ENCODE measurements at regions not wholly inside any gene's neighbourhood (a gene's known extent, or its start where the extent isn't known, plus 50 kb on each side); places are given as distances from the start of the nearest gene placed in this dataset.
"Not testable (repeated sequence)": the region's sequence is repeated elsewhere in the genome, so short reads cannot be mapped to it uniquely, and the experiment has no call there.

GRCh38 chr3:195989921-195990840, 81.8 kb upstream of the TNK2 start:
- FAIRE-seq, H3K9me3 ChIP-seq, POLR2A ChIA-PET, CTCF ChIA-PET, H3K4me1 ChIP-seq: not testable (repeated sequence)
- DNase-seq (ENCODE audit: low read depth in 1 of 2, low spot score in 1 of 2) (peak in 1 of 2 experiments; percentile 80), ATAC-seq (peak; percentile 87 to 88)
- Histone ChIP-seq H3K27ac (peak overlapping the region; percentile 97 to 99), H3K4me3 (peak overlapping the region; percentile 81), H3K4me2 (peak overlapping the region; percentile 80)
- under 1% methylated on average over 8 of the region's 107 CpGs for WGBS (ENCODE audit: missing lambda C conversion rate)
- peak; percentile 75 for TF ChIP-seq POLR2A (IDR thresholded peaks at IDR 0.05; ENCODE audit: low read length)
- 0 out of 2 replicates have a peak, but pooled peaks have one; percentile 20 for TF ChIP-seq CHD4 (IDR thresholded peaks at IDR 0.05; ENCODE audit: borderline replicate concordance)
- TF ChIP-seq PHF8 (IDR thresholded peaks at IDR 0.05; ENCODE audit: borderline replicate concordance, low read depth), result peak; percentile 66; the same call in 1 of the 2 replicates
- peak; percentile 23; the same call in 1 of the 2 replicates for TF ChIP-seq E2F6 (IDR thresholded peaks at IDR 0.05; ENCODE audit: borderline replicate concordance, low read depth)
- peak; percentile 22 to 45; a peak in 1 of 5 replicates for TF ChIP-seq JUN (IDR thresholded peaks at IDR 0.05)

GRCh38 chr3:195989197-195989920, 81.0 kb upstream of the TNK2 start:
- WGBS (ENCODE audit: missing lambda C conversion rate), result 0% methylated on average over 1 of the region's 46 CpGs
- H3K4me3 ChIP-seq, result peak overlapping the region; percentile 81
- H3K4me2 ChIP-seq, result peak overlapping the region; percentile 67
- FAIRE-seq; DNase-seq (ENCODE audit: low read depth in 1 of 2, low spot score in 1 of 2); H3K4me1 ChIP-seq; POLR2A ChIA-PET; CTCF ChIA-PET; H3K9me3 ChIP-seq: not testable (repeated sequence)
- ATAC-seq, result peak; percentile 65 to 72
- H3K27ac ChIP-seq, result peak overlapping the region; percentile 97 to 99; a peak in 5 of 6 replicates

- WGBS (ENCODE audit: missing lambda C conversion rate), result 79% methylated on average over 7 of the region's 7 CpGs
- DNase-seq (ENCODE audit: low read depth in 1 of 2, low spot score in 1 of 2), result not testable (repeated sequence)
These were observed 80.4 kb upstream of the TNK2 start for GRCh38 chr3:195988764-195989163.

GRCh38 chr3:195987001-195987400, 78.7 kb upstream of the TNK2 start:
- 90% methylated on average over 3 of the region's 8 CpGs for WGBS (ENCODE audit: missing lambda C conversion rate)
- POLR2A ChIA-PET; H3K4me3 ChIP-seq; H3K27ac ChIP-seq; ATAC-seq; FAIRE-seq; DNase-seq (ENCODE audit: low read depth in 1 of 2, low spot score in 1 of 2); H3K4me2 ChIP-seq; H3K4me1 ChIP-seq; H3K9me3 ChIP-seq; CTCF ChIA-PET: not testable (repeated sequence)

More at GRCh38 chr3:195988764-195989163, 80.4 kb upstream of the TNK2 start:
- ATAC-seq, POLR2A ChIA-PET, CTCF ChIA-PET, H3K27ac ChIP-seq, H3K9me3 ChIP-seq, H3K4me1 ChIP-seq, FAIRE-seq: not testable (repeated sequence)
- Histone ChIP-seq H3K4me3 (0 out of 3 replicates have a peak overlapping the region, but pooled peaks have one; percentile 26), H3K4me2 (peak overlapping the region; percentile 67)
- TF ChIP-seq CEBPB (IDR thresholded peaks at IDR 0.05), result 0 out of 4 replicates have a peak, but pooled peaks of 1 of the 2 experiments have one; percentile 32

- H3K9me3 ChIP-seq; H3K4me1 ChIP-seq; FAIRE-seq; POLR2A ChIA-PET; H3K4me2 ChIP-seq; H3K4me3 ChIP-seq; H3K27ac ChIP-seq; ATAC-seq; CTCF ChIA-PET; DNase-seq (ENCODE audit: low read depth in 1 of 2, low spot score in 1 of 2): not testable (repeated sequence)
- 100% methylated on average over 1 of the region's 4 CpGs for WGBS (ENCODE audit: missing lambda C conversion rate)
These were observed 78.2 kb upstream of the TNK2 start for GRCh38 chr3:195986576-195986975.

- WGBS (ENCODE audit: missing lambda C conversion rate), result 89% methylated on average over 7 of the region's 11 CpGs
- H3K9me3 ChIP-seq; POLR2A ChIA-PET; FAIRE-seq; CTCF ChIA-PET; ATAC-seq; H3K27ac ChIP-seq; H3K4me1 ChIP-seq; DNase-seq (ENCODE audit: low read depth in 1 of 2, low spot score in 1 of 2); H3K4me3 ChIP-seq; H3K4me2 ChIP-seq: not testable (repeated sequence)
These were observed 77.1 kb upstream of the TNK2 start for GRCh38 chr3:195985348-195985920.

- H3K4me1 ChIP-seq; H3K9me3 ChIP-seq; H3K4me2 ChIP-seq; H3K4me3 ChIP-seq; CTCF ChIA-PET; DNase-seq (ENCODE audit: low read depth in 1 of 2, low spot score in 1 of 2); ATAC-seq; POLR2A ChIA-PET; FAIRE-seq; H3K27ac ChIP-seq: not testable (repeated sequence)
- 98% methylated on average over 12 of the region's 12 CpGs for WGBS (ENCODE audit: missing lambda C conversion rate)
These were observed 76.2 kb upstream of the TNK2 start for GRCh38 chr3:195984392-195985030.

- H3K4me1 ChIP-seq; CTCF ChIA-PET; ATAC-seq; H3K4me2 ChIP-seq; POLR2A ChIA-PET; H3K27ac ChIP-seq; DNase-seq (ENCODE audit: low read depth in 1 of 2, low spot score in 1 of 2); H3K9me3 ChIP-seq; FAIRE-seq; H3K4me3 ChIP-seq: not testable (repeated sequence)
- WGBS (ENCODE audit: missing lambda C conversion rate), result 86% methylated on average over 16 of the region's 16 CpGs
These were observed 75.5 kb upstream of the TNK2 start for GRCh38 chr3:195983880-195984279.

- H3K4me2 ChIP-seq; H3K4me1 ChIP-seq; DNase-seq (ENCODE audit: low read depth in 1 of 2, low spot score in 1 of 2); H3K4me3 ChIP-seq; H3K9me3 ChIP-seq; POLR2A ChIA-PET; H3K27ac ChIP-seq; FAIRE-seq; ATAC-seq; CTCF ChIA-PET: not testable (repeated sequence)
- 98% methylated on average over 14 of the region's 17 CpGs for WGBS (ENCODE audit: missing lambda C conversion rate)
These were observed 74.4 kb upstream of the TNK2 start for GRCh38 chr3:195982754-195983153.

Data from A549 (cell line).